K562 (cell line): ENCODE measurements at regions not wholly inside any gene's neighbourhood (a gene's known extent, or its start where the extent isn't known, plus 50 kb on each side); places are given as distances from the start of the nearest gene placed in this dataset.

ENCODE experiments used
- BDP1 ChIP-seq: IDR thresholded peaks from 3 replicates; pipeline ENCODE4 v1.6.1; 2011; ENCODE audit not compliant: insufficient read length, insufficient read depth
- FOSL1 ChIP-seq: fragments of 200-800 bp; sonication (Bioruptor generic); conservative IDR thresholded peaks from 2 replicates; pipeline ENCODE4 v1.6.1; 2016; ENCODE audit warnings: missing genetic modification characterization, missing compliant biosample characterization
- FOXA1 ChIP-seq: fragments of 450-650 bp; IDR thresholded peaks from 2 replicates; pipeline ENCODE4 v1.6.1; 2016; ENCODE audit warnings: mild to moderate bottlenecking, borderline replicate concordance
- POLR2A ChIP-seq: fragments of 450-650 bp; conservative IDR thresholded peaks from 2 replicates; pipeline ENCODE4 v1.6.1; 2016
- RNF2 ChIP-seq: sonication (generic); IDR thresholded peaks from 2 replicates; pipeline ENCODE4 v1.6.1; 2016
- SREBF1 ChIP-seq: fragments of 150-350 bp; IDR thresholded peaks from 2 replicates; pipeline ENCODE4 v1.6.1; 2014; ENCODE audit warnings: antibody characterized with exemption, low read depth, low read length, borderline replicate concordance
- ZNF24 ChIP-seq: fragments of 450-650 bp; IDR thresholded peaks from 2 replicates; pipeline ENCODE4 v1.6.1; 2016
- ZNF263 ChIP-seq: sonication (generic); formaldehyde crosslinking; IDR thresholded peaks from 2 replicates; pipeline ENCODE4 v1.8.0; 2022; ENCODE audit warnings: mild to moderate bottlenecking, missing genetic modification reagents, borderline replicate concordance
- ZNF274 ChIP-seq: IDR thresholded peaks from 2 replicates; pipeline ENCODE4 v1.6.1; 2011; ENCODE audit warnings: low read depth, mild to moderate bottlenecking, low read length, moderate library complexity, borderline replicate concordance
- TF ChIP-seq, protein P1 (sequence below), 3 experiments: IDR thresholded peaks in 2 of 3; conservative IDR thresholded peaks in 1 of 3; 2 replicates each; pipeline ENCODE4 v1.5.1; 2011 to 2012; ENCODE audit warnings: low read length in 3 of 3, mild to moderate bottlenecking in 3 of 3, control low read depth in 2 of 3, improper control_type of control experiment in 1 of 3, inconsistent platforms in 1 of 3, low read depth in 1 of 3, mixed read lengths in 1 of 3, moderate library complexity in 1 of 3; ENCODE audit not compliant: insufficient read depth in 2 of 3

DNA sequence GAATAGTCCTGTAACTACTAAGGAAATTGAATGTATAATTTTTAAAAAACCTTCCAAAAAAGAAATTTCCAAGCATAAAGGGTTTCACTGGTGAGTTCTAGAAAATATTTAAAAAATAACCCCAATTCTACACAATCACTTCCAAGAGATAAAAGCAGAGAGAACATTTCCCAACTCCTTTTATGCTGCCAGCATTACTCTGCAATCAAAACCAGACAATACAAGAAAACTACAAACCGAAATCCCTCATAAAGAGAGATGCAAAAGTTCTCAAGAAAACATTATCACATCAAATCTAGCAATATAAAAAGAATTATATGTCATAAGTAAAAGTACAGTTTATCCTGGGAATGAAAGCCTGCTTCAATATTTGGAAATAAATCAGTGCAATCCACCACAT is 84.8 kb downstream of the OAT start:
- no peak for TF ChIP-seq ZNF263 (CRISPR knock-in tag)
- TF ChIP-seq RNF2, result no peak
- TF ChIP-seq BDP1, result no peak
- TF ChIP-seq ZNF24, result no peak
- TF ChIP-seq FOSL1 (tag), result no peak
- TF ChIP-seq SREBF1, result no peak
- no peak for TF ChIP-seq FOXA1
- TF ChIP-seq ZNF274, result no peak
- TF ChIP-seq, protein P1, sequence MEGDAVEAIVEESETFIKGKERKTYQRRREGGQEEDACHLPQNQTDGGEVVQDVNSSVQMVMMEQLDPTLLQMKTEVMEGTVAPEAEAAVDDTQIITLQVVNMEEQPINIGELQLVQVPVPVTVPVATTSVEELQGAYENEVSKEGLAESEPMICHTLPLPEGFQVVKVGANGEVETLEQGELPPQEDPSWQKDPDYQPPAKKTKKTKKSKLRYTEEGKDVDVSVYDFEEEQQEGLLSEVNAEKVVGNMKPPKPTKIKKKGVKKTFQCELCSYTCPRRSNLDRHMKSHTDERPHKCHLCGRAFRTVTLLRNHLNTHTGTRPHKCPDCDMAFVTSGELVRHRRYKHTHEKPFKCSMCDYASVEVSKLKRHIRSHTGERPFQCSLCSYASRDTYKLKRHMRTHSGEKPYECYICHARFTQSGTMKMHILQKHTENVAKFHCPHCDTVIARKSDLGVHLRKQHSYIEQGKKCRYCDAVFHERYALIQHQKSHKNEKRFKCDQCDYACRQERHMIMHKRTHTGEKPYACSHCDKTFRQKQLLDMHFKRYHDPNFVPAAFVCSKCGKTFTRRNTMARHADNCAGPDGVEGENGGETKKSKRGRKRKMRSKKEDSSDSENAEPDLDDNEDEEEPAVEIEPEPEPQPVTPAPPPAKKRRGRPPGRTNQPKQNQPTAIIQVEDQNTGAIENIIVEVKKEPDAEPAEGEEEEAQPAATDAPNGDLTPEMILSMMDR (IDR thresholded peaks at IDR 0.05 in 2 of 3, conservative IDR thresholded peaks at IDR 0.05 in 1 of 3; ENCODE audit: insufficient read depth in 2 of 3, low read depth in 1 of 3, low read length in 3 of 3), result no peak
- no peak for TF ChIP-seq POLR2A
